ENCODE measurements at regions not wholly inside any gene's neighbourhood (a gene's known extent, or its start where the extent isn't known, plus 50 kb on each side); places are given as distances from the start of the nearest gene placed in this dataset.

GRCh38 chr2:43020990-43021669 lies 205.3 kb downstream of the ZFP36L2 start:
- Histone ChIP-seq H3K27ac (peak overlapping the region in 1 of 2 donors; percentile 82), H3K36me3 (no peaks in the 10 kb centered on the region), H3K4me1 (peaks cover 13 to 46% of the 10 kb centered on the region in 2 donors), H3K9me3 (peaks cover 0 to 8% of the 10 kb centered on the region in 2 donors), H3K27me3 (no peaks in the 10 kb centered on the region), H3K4me3 (no peak overlapping the region)
- ATAC-seq = no peak
- DNase-seq = peak in 1 of 4 donors; percentile 29
- intact Hi-C loops (cut with DNase I) = loop anchor here in 1 of 2 donors (10.0 kb wide), 1 partner anchor 204 kb away; the partner anchor contains the start of gene ZFP36L2
- no peak for TF ChIP-seq CTCF (IDR thresholded peaks at IDR 0.05)

- H3K4me3 ChIP-seq = no peak overlapping the region
- intact Hi-C loops (cut with DNase I) = loop anchor here in 1 of 2 donors (10.0 kb wide), 1 partner anchor 205 kb away; the partner anchor contains the start of gene ZFP36L2
- ATAC-seq (no peak), DNase-seq (peak in 1 of 4 donors; percentile 5)
- peak overlapping the region in 1 of 2 donors; percentile 82 for H3K27ac ChIP-seq
- H3K4me1 ChIP-seq = peaks cover 13 to 49% of the 10 kb centered on the region in 2 donors
- no peak for TF ChIP-seq CTCF (IDR thresholded peaks at IDR 0.05)
- H3K36me3 ChIP-seq = no peaks in the 10 kb centered on the region
- no peaks in the 10 kb centered on the region for H3K27me3 ChIP-seq
- H3K9me3 ChIP-seq = peaks cover 0 to 8% of the 10 kb centered on the region in 2 donors
Measured at GRCh38 chr2:43020296-43020695, 206.1 kb downstream of the ZFP36L2 start.

GRCh38 chr2:43019536-43020183 lies 206.7 kb downstream of the ZFP36L2 start:
- peak in 1 of 4 donors; percentile 20 for DNase-seq
- peaks cover 0 to 8% of the 10 kb centered on the region in 2 donors for H3K9me3 ChIP-seq
- peak overlapping the region in 1 of 2 donors; percentile 82 for H3K27ac ChIP-seq
- no peak for TF ChIP-seq CTCF (IDR thresholded peaks at IDR 0.05)
- H3K27me3 ChIP-seq = no peaks in the 10 kb centered on the region
- ATAC-seq = no peak
- H3K36me3 ChIP-seq = no peaks in the 10 kb centered on the region
- no peak overlapping the region for H3K4me3 ChIP-seq
- intact Hi-C loops (cut with DNase I) = loop anchor here in 1 of 2 donors (10.0 kb wide), 1 partner anchor 205 kb away; the partner anchor contains the start of gene ZFP36L2
- H3K4me1 ChIP-seq = peaks cover 13 to 55% of the 10 kb centered on the region in 2 donors

GRCh38 chr2:43019025-43019367 lies 207.4 kb downstream of the ZFP36L2 start:
- no peak for TF ChIP-seq CTCF (IDR thresholded peaks at IDR 0.05)
- Histone ChIP-seq H3K27ac (peak overlapping the region; percentile 36 to 82), H3K4me1 (peaks cover 13 to 62% of the 10 kb centered on the region in 2 donors), H3K36me3 (no peaks in the 10 kb centered on the region), H3K27me3 (no peaks in the 10 kb centered on the region), H3K4me3 (no peak overlapping the region), H3K9me3 (peaks cover 0 to 8% of the 10 kb centered on the region in 2 donors)
- intact Hi-C loops (cut with DNase I) = no loop called here
- ATAC-seq = no peak
- peak in 1 of 4 donors; percentile 20 for DNase-seq
